BLaER1 (cell line): ENCODE measurements at regions not wholly inside any gene's neighbourhood (a gene's known extent, or its start where the extent isn't known, plus 50 kb on each side); places are given as distances from the start of the nearest gene placed in this dataset.

ENCODE experiments used
- H3K27ac ChIP-seq: shearing (Covaris generic); formaldehyde crosslinking; 2 replicates; pipeline ENCODE4 v1.8.1; 2022
- H3K27me3 ChIP-seq: shearing (Covaris generic); formaldehyde crosslinking; 2 replicates; pipeline ENCODE4 v1.8.1; 2022
- H3K36me3 ChIP-seq: shearing (Covaris generic); formaldehyde crosslinking; 2 replicates; pipeline ENCODE4 v1.8.1; 2022
- H3K4me1 ChIP-seq: shearing (Covaris generic); formaldehyde crosslinking; 2 replicates; pipeline ENCODE4 v1.8.1; 2022
- H3K4me2 ChIP-seq: shearing (Covaris generic); formaldehyde crosslinking; 2 replicates; pipeline ENCODE4 v1.8.1; 2022
- H3K4me3 ChIP-seq: shearing (Covaris generic); formaldehyde crosslinking; 2 replicates; pipeline ENCODE4 v1.8.1; 2022
- H3K9ac ChIP-seq: shearing (Covaris generic); formaldehyde crosslinking; 2 replicates; pipeline ENCODE4 v1.8.1; 2022
- H3K9me3 ChIP-seq: shearing (Covaris generic); formaldehyde crosslinking; 2 replicates; pipeline ENCODE4 v1.8.1; 2022
- H4K20me1 ChIP-seq: shearing (Covaris generic); formaldehyde crosslinking; 2 replicates; pipeline ENCODE4 v1.8.1; 2022
- Cebpa-rat ChIP-seq: shearing (Covaris generic); IDR thresholded peaks from 2 replicates; pipeline ENCODE4 v1.8.1; 2022

DNA sequence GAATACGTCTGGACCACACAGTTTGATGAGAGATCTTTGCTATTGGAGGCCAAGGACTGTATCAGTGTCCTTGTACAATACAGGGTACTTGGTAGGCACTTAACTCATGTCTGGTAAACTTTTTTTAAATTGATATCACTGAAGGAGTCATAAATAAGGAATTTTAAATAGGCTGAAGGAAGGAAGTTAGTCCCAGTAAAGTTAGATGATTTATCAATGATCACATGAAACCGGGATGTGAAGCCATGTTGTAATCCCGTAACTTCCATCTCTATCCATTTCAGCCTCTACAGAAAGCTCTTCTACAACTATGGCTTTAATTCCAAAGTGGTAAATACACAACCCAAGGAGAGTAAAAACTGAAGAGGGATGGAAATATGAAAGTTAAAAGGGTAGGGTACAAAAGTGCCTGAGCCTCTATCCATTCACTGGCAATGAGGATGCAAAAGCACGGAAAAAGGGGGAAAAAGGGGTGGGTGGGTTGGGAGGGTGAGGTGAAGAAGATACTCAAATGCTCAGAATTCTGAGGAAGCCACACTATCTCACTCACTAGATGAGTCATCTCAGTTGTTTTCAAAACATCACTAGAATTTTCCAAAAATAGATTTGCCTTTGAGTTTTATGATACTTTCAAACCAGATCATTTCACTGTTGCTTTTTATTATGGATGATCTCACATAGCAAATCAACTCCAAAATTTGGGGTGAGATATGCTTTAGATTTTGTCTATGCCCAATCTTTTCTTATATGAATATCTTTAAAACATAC lies 1053.5 kb downstream of the NR2F1-AS1 start:
- no peak overlapping the region for H3K27ac ChIP-seq
- H3K4me1 ChIP-seq, result no peaks in the 10 kb centered on the region
- no peaks in the 10 kb centered on the region for H3K36me3 ChIP-seq

DNA sequence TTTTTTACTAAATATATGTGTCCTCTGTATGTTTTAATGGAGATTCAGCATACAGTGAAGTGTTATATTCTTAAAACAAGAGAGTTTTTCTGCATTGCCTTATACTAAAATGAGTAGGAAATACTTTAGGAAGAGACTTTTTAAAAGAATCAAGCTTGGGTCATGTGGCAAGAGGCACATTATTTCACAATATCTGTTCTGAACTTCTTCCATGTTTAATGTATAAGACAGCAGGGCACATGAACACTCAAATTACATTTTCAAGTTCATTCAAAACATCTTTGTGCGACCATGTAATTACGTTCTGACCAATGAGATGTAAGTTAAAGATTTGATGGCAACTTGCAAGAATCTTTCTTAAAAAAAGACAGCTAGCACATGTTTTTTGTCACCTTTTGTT lies 1055.9 kb downstream of the NR2F1-AS1 start:
- Histone ChIP-seq H3K36me3 (no peaks in the 10 kb centered on the region), H3K27me3 (no peaks in the 10 kb centered on the region), H3K27ac (no peak overlapping the region)

More for the DNA sequence above, 1053.5 kb downstream of the NR2F1-AS1 start:
- Histone ChIP-seq H4K20me1 (no peaks in the 10 kb centered on the region), H3K4me2 (no peak overlapping the region), H3K4me3 (no peak overlapping the region), H3K9ac (no peak overlapping the region), H3K9me3 (no peaks in the 10 kb centered on the region), H3K27me3 (no peaks in the 10 kb centered on the region)
- TF ChIP-seq Cebpa-rat, result no peak

DNA sequence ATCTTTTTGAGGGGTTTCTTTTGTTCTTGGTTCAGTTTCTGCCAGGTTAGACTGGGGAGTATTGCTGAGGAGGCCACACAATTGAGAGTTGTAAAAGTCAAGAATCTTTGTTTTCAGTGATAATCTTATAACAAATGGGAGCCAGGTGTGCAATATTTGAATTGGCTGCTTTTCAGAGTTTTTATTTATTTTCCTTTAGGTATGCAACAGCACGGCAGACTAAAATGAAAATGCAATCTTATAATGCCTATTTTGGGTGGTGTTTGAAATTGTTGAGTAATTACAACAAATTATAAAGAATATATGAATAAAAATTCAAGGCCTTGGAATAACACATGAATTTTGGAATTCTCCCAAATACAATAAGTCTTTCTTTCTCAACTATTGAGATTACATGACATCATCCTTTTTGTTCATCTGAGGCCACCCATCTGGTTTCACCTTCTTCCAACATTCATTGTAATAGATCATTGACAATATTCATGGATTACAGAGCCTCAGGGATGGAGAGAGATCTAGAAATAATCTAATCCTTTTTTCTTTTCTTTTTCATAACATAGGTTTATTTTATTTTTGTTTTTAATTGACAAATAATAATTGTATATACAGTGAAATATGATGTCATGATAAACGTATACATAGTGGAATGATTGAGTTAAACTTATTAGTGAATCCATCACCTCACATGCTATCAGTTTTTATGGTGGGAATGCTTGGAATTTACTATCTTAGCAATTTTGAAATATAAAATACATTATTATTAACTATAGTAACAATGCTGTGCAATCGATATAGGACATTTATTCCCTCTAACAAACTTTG lies 1061.0 kb downstream of the NR2F1-AS1 start:
- H3K27me3 ChIP-seq, result no peaks in the 10 kb centered on the region
- no peak overlapping the region for H3K27ac ChIP-seq
- H3K4me1 ChIP-seq, result no peaks in the 10 kb centered on the region

More for the DNA sequence above, 1055.9 kb downstream of the NR2F1-AS1 start:
- Histone ChIP-seq H3K4me1 (no peaks in the 10 kb centered on the region), H3K4me2 (no peak overlapping the region), H3K9ac (no peak overlapping the region), H3K4me3 (no peak overlapping the region), H4K20me1 (no peaks in the 10 kb centered on the region), H3K9me3 (no peaks in the 10 kb centered on the region)
- no peak for TF ChIP-seq Cebpa-rat

DNA sequence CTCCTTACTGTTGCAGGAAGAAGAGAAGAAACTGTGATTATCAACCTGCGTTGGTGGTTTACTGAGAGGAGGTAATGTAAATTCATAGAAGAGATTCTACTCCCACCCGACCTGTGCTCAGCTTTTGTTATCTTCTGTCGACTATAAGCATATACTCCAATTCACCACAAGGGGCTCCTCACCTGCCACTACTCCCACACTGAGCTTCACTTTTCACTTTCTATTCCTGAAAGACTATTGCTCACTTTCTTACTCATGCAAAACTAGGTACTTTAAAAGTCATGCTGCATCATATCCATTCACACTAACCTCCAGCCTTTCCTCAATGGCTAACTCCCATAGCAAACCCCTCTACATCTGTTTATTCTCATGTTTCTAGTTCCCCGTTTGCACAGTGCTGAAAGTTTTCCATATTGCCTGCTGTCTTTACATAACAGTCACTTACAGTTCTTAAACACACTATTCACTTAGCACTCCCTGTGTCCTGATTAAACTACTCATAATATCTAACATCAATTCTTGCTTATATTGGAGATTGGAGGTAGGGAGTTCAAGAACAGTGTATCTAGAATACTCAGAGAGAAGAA lies 1062.6 kb downstream of the NR2F1-AS1 start:
- Histone ChIP-seq H3K4me2 (no peak overlapping the region), H3K36me3 (no peaks in the 10 kb centered on the region), H4K20me1 (no peaks in the 10 kb centered on the region), H3K9me3 (peaks cover 9% of the 10 kb centered on the region), H3K4me1 (no peaks in the 10 kb centered on the region), H3K27me3 (no peaks in the 10 kb centered on the region), H3K27ac (no peak overlapping the region), H3K9ac (no peak overlapping the region), H3K4me3 (no peak overlapping the region)
- no peak for TF ChIP-seq Cebpa-rat

More for the DNA sequence above, 1061.0 kb downstream of the NR2F1-AS1 start:
- H3K4me3 ChIP-seq, result no peak overlapping the region
- no peak overlapping the region for H3K9ac ChIP-seq
- H4K20me1 ChIP-seq, result no peaks in the 10 kb centered on the region
- no peaks in the 10 kb centered on the region for H3K36me3 ChIP-seq
- TF ChIP-seq Cebpa-rat, result no peak
- H3K4me2 ChIP-seq, result no peak overlapping the region
- H3K9me3 ChIP-seq, result no peaks in the 10 kb centered on the region

DNA sequence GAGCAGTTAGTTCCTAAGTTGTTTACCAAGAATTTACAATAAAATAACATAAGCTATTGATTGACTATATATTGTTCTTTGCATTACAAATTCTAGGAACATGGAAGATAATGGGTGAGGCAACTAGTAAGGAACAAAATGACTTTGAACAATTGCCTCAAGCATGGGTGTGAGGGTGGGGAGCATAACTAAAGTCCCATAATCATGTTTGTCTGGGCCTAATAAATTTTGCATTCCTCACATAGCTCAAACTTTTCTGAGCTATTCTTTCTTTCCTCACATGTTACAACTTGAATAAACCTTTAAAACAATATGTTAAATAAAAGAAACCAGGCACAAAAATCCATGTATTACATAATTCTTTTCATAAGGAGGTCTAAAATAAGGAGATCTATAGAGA lies 1066.1 kb downstream of the NR2F1-AS1 start:
- H3K4me1 ChIP-seq, result no peaks in the 10 kb centered on the region
- no peak for TF ChIP-seq Cebpa-rat
- H3K4me3 ChIP-seq, result no peak overlapping the region
- no peak overlapping the region for H3K9ac ChIP-seq
- no peaks in the 10 kb centered on the region for H4K20me1 ChIP-seq
- H3K9me3 ChIP-seq, result peaks cover 29% of the 10 kb centered on the region
- H3K4me2 ChIP-seq, result no peak overlapping the region
- no peaks in the 10 kb centered on the region for H3K36me3 ChIP-seq
- H3K27me3 ChIP-seq, result no peaks in the 10 kb centered on the region
- H3K27ac ChIP-seq, result no peak overlapping the region

DNA sequence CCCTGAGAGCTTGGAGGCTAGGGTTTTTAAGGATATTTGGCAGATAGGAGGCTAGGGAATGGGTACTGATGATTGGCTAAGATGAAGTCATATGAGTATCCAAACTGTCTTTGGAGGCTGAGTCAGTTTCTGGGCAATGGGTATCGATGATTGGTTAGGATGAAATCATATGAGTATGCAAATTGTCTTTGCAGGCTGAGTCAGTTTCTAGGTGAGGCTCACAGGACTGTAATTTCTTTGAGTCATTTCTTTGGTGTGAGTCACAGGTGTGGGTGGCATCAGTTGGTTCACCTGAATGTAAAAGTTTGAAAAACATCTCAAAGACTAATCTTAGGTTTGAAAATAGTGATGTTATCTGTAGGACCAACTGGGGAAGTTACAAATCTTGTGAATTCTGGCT lies 1068.0 kb downstream of the NR2F1-AS1 start:
- Histone ChIP-seq H3K4me3 (no peak overlapping the region), H3K4me2 (no peak overlapping the region), H3K4me1 (no peaks in the 10 kb centered on the region), H3K27ac (no peak overlapping the region), H4K20me1 (no peaks in the 10 kb centered on the region), H3K9ac (no peak overlapping the region), H3K9me3 (peaks cover 39% of the 10 kb centered on the region), H3K27me3 (no peaks in the 10 kb centered on the region), H3K36me3 (no peaks in the 10 kb centered on the region)
- no peak for TF ChIP-seq Cebpa-rat

DNA sequence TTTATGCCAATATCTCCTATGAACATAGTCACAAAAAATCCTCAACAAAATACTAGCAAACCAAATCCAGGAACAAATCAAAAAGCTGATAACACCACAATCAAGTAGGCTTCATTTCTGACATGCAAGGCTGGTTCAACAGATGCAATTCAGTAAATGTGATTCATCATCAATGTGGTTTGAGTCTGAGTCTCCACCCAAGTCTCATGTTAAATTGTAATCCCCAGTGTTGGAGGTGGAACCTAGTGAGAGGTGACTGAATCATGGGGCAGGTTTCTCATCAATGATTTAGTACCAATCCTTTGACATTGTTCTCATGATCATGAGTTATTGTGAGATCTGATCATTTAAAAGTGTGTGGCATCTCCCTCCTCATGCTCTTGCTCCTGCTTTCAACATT lies 1072.7 kb downstream of the NR2F1-AS1 start:
- no peak for TF ChIP-seq Cebpa-rat
- Histone ChIP-seq H3K27ac (no peak overlapping the region), H3K9ac (no peak overlapping the region), H3K4me2 (no peak overlapping the region), H4K20me1 (no peaks in the 10 kb centered on the region), H3K27me3 (no peaks in the 10 kb centered on the region), H3K9me3 (peaks cover 28% of the 10 kb centered on the region), H3K36me3 (no peaks in the 10 kb centered on the region), H3K4me1 (peaks cover 12% of the 10 kb centered on the region; the same call in 1 of the 2 replicates), H3K4me3 (no peak overlapping the region)

DNA sequence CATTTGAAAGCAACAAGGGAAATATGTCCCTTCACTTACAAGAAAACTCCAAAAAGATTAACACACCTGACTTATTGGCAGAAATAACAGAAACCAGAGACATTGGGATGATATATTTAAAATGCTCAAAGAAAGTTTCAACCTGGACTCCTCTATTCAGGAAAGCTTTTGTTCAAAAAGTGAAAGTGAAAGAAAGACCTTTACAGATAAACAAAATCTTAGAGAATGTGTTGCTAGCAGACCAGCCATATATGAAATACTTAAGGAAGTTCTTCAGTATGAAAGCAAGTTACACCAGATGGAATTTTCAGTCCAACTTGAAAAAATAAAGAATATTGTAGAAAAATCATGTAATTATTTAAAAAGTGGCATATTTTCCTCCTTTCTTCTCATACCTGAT lies 1075.1 kb downstream of the NR2F1-AS1 start:
- no peak for TF ChIP-seq Cebpa-rat
- no peaks in the 10 kb centered on the region for H3K36me3 ChIP-seq
- H3K9me3 ChIP-seq, result peaks cover 18% of the 10 kb centered on the region
- H3K9ac ChIP-seq, result no peak overlapping the region
- peak overlapping the region; percentile 47 for H3K4me2 ChIP-seq
- H3K4me1 ChIP-seq, result peaks cover 12% of the 10 kb centered on the region; the same call in 1 of the 2 replicates
- peak overlapping the region; percentile 38; the same call in 1 of the 2 replicates for H3K27ac ChIP-seq
- no peaks in the 10 kb centered on the region for H4K20me1 ChIP-seq
- H3K4me3 ChIP-seq, result no peak overlapping the region
- H3K27me3 ChIP-seq, result no peaks in the 10 kb centered on the region

DNA sequence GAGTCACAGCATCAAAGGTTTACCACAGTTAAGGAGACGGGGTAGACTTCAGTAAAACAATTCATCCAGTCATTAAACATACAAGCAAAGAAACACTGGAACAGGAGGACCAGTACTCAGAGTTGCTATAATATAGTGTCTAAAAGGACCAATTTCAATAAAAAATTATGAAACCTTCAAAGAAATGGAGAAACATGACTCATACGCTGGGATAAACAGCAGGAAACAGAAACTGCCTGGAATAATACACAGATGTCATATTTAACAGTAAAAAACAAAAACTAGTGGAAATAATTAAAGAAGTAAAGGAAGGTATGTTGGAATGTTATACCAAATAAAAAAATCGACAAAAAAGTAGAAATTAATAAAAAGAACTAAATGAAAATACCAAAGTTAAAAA lies 1075.9 kb downstream of the NR2F1-AS1 start:
- Histone ChIP-seq H3K4me3 (no peak overlapping the region), H3K4me2 (no peak overlapping the region), H3K4me1 (peaks cover 12% of the 10 kb centered on the region; the same call in 1 of the 2 replicates), H3K9me3 (peaks cover 12% of the 10 kb centered on the region), H3K27me3 (no peaks in the 10 kb centered on the region), H3K36me3 (no peaks in the 10 kb centered on the region), H3K27ac (no peak overlapping the region), H3K9ac (no peak overlapping the region), H4K20me1 (no peaks in the 10 kb centered on the region)
- TF ChIP-seq Cebpa-rat, result no peak

DNA sequence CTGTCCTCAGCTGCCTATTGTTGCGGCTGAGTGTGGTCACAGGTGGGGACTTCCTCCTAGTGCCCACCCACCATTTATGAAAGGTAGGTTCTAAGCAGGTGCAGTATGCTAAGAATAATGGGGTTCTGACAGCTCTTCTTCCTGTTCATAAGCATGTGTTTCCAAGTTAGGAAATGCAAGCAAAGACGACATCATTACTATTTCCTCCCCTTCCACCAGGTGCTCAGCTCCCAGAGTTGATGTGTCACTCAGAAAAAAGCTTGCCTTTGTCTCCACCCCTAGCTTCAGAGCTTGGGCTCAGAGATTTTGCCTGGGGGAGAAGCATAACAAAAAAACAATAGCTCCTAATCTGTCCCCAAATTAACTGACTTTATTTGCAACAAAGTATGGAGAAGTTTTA lies 1076.7 kb downstream of the NR2F1-AS1 start:
- Histone ChIP-seq H3K4me3 (no peak overlapping the region), H3K9ac (no peak overlapping the region), H4K20me1 (no peaks in the 10 kb centered on the region), H3K27me3 (no peaks in the 10 kb centered on the region), H3K4me1 (peaks cover 12% of the 10 kb centered on the region; the same call in 1 of the 2 replicates), H3K4me2 (no peak overlapping the region), H3K27ac (no peak overlapping the region), H3K36me3 (no peaks in the 10 kb centered on the region), H3K9me3 (peaks cover 4% of the 10 kb centered on the region)
- no peak for TF ChIP-seq Cebpa-rat
